Medulla oblongata (tissue), 1 donor: ENCODE measurements at regions not wholly inside any gene's neighbourhood (a gene's known extent, or its start where the extent isn't known, plus 50 kb on each side); places are given as distances from the start of the nearest gene placed in this dataset.
A peak's percentile ranks its signal among the peaks of the same experiment; 100 is the strongest.

Experiments used
- DNase-seq: peaks from one replicate; pipeline ENCODE4 v3.0.0-alpha.2; 2015; ENCODE audit errors: extremely low spot score

DNA sequence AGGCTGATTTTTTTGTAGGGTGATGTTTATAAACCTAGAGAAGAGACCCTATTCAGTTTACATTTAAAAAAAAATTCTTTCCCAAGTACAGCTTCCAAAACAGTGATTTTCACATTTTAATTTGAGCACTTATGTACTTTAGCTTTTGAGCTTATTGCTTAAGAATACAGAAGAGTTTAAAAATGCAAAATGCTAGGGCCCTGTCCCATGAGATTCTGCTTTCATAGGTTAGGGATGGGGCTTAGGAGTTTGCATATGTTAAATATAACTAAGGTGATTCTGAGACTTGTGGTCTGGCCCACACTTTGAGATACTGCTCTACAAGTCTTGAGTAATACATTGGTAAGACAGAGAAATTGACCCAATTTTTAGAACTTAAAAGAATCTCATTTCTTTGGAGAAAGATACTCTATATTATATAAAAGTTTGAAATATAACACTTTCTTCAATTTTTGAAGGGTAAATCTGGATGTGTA lies 137.3 kb upstream of the CWC22 start:
- DNase-seq = no peak

DNA sequence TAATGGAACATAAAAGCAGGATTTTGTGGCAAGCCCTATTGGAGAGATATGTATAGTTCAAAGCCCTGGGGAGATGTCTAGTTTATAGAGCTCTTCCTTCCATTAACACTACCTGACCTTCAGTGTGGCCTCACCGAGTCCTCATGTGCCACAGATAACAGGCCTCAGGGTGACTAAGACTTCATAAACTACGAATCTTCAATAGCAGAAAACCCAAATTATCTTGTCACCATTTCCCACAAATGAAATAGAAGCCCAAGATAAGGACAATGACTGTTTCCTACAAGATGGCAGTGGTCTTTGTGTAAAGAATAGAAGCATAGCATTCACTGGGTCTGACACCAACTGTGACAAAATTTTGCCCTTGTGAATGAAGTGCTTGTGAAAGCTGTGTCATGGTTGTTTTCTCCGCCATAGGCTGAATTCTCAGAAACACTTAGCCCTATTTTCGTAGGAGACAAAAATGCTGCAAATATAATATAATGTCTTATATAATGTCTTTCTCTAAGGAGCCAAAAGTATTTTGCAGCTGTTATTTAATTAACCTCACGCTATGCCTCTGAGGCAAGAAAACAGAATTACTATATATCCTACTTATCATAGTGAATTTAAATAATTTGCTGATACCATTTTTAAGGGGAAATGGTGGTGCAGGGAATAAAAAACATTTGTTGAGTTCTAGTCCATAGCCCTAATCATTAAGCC lies 136.7 kb upstream of the CWC22 start:
- no peak for DNase-seq

DNA sequence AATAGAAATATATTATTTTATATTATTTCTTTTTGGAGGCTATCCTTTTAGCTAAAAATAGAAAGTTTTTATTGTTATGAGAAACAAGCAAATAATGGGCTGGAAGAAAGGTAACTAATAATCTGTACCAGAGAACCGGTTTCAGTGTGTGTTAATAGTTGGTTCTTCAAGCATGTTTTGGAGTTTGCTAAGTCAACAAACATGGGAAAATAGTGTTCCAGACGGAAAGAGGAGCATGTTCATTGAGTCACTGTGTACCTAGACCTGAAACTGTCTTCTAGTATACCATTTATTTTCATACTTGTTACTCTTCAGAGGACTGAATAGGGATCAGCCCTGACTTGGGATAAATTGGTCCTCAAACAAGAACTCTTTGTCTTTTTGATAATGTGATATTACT lies 134.5 kb upstream of the CWC22 start:
- DNase-seq = no peak

DNA sequence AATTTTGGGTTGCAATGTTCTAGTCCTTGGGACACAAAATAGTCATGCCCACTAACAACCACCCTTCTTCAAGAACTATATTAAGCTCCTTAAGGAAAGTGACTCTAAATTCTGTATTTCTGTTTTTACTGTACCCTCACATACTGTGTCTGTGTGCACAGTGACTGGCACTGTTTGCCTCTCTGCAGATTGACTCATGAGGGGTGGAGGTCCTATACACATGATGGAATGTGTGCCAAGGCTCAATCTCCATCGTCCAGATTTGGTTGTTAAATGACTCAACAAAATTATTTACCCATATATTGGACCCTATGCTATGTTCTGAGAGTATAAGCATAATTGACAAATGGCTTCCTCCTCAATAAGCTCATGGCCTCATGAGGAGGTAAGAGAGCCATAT lies 126.6 kb upstream of the CWC22 start:
- no peak for DNase-seq

DNA sequence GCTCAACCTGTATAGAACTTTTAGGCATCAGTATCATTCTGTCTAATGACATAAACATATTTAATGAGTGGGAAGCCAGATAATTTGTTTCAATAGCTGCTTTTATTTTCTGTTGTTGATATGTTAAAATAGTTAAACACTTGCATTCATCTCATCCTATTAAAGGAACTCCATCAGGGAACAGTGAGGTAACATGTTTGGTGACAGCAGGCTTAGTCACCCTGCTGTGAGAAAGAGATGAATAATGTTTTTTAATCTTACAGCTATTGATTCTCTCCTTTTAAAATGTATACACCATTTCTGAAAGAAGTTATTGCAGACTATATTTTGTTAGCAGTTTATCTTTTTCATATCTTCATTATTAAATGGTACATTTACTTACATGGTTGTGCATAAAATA lies 123.3 kb upstream of the CWC22 start:
- no peak for DNase-seq

DNA sequence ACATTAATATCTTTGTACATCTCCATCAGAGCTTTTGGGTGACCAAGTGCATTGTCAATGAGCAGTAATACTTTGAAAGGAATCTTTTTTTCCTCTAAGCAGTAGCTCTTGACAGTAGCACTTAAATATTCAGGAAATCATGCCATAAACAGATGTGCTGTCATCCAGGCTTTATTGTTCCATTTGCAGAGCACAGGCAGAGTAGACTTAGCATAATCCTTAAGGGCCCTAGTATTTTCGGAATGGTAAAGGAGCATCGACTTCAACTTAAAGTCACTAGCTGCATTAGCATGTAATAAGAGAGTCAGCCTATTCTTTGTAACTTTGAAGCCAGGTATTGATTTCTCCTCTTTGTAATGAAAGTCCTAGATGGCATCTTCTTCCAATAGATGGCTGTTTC lies 121.8 kb upstream of the CWC22 start:
- no peak for DNase-seq

DNA sequence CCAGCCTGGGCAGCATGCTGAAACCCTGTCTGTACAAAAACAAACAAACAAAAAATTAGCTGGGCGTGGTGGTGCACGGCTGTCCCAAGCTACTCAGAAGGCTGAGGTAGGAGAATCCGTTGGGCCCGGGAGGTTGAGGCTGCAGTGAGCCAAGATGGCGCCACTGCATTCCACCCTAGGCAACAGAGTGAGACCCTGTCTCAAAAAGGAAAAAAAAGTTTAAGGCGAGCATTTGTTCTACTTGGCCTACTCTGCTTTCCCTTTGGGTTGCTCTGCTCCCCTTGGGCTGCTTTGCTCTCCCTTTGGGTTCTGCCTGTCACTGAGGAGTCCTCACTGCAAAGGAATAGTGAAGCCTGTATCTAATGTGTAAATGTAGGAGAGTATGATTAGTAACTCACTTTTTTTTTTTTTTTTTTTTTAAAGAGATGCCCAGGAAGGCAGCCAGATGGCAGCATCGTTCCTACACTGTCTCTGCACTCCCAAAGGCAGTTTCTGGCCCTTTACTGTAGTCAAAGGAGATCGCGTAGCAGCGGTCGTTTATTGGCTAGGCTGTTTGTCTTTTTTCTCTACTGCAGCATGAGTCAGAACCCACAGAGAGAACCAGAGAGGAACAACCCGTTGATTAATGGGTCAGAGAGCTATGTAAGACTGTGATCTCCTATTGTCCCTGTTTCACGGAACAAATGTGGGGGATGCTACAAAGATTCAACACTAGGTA lies 118.3 kb upstream of the CWC22 start:
- peak; percentile 80 for DNase-seq

DNA sequence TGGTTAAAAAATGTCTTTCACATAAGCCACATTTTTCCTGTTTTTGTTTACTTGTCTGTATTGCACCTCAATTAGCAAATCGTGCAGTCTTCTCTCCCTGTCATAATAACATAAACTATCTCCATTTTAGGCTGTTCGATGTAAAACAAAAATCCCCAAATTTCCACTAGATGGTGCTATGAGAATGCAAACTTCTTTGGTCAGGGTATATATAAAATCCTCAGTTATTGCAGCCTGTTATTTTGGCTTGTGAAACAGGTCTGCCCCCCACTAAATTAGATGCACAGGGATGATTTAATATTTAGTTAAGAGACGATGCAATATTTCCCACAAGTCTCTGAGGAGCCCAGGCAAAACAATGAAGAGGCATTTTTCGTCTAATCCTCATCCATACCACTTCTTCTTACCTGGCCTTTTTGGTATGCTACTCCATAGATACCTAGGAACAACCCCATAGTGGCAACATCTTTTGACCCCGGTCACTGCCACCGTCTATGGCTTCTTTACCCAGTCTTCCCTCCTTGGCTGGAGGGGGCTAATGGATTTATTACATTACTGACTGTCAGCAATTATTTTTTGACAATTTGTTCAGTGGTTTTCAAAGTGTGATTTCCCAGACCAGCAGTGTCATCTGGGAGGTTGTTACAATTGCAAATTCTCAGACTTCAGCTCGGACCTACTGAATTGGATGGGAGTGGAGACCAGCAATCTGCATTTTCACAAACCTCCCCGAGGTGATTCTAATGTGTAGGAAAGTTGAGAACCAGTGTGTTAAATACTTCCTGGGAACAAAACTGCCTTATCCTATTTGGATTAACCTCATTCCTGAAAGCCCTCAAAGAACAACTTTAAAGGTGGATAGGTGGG lies 117.4 kb upstream of the CWC22 start:
- DNase-seq = peak; percentile 81

DNA sequence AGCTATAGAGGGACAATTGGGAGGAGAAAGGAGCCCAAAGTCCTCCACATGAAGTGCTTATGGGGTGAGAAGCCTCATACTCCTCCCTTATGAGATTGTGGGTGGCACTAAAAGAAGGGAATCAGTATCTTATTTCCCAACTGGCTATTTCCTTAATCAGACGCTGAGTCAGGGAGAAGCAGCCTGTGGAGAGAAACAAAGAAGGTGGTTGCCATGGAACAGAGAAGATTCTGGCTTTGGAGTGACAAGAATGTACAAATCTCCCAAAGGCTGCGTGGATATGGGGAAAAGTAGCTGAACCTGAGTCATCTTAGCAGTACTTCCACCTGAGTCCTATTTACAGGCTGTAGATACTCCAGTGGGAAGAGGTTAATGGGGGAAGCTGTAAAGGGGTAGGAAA lies 115.8 kb upstream of the CWC22 start:
- DNase-seq = no peak

DNA sequence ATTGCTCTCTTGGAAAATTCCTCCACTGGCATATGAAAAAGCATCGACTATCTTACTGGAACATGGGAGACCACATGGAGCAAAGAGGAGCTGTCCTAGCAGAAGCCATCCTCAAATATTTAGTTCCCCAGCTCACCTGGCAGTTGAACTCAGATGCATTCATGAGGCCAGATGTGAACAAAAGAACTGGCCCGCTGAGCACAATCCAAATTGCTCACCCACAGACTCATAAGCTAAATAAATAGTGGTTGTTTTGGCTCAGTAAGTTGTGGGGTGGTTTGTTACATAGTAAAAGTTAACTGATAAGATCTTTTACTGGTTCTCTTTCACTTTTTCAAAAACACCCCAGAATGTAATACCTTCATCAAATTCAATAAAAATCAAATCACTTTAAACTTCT lies 108.6 kb upstream of the CWC22 start:
- DNase-seq = no peak

DNA sequence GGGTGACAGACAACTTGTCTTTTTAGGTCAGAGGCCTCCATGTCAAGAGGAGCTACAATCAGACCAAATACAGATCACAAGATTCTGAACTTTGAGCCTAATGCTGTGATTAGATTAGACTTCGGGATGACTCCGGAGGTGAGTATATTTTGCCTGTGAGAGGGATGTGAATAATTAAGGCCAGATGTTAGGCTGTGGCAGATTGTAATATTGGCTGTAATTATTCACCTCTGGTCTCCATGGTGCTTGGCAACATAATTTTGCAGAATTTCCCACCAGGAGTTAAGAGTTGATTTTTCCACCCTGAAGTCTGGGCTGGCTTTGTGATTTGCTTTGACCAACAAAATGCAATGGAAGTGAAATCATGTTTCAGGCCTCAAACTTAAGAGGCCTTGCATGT lies 108.2 kb upstream of the CWC22 start:
- DNase-seq = no peak

DNA sequence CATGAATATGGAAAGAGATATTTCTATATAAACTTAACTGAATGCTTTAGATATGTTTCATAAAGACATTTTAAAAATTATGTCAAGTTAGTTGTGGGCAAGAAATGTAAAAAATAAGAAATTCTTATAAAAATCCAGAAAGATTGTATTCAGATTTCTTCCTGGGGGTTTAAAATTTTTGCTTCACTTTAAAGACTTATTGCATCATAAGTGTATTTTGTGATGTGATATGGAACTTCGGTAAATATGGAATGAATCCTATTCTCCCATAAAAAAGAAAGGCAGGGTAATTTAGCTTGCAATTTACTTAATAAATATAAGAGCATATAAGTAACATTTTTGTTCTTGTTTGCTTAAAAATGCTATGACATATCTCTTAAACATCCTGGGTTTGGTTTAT lies 104.8 kb upstream of the CWC22 start:
- no peak for DNase-seq

DNA sequence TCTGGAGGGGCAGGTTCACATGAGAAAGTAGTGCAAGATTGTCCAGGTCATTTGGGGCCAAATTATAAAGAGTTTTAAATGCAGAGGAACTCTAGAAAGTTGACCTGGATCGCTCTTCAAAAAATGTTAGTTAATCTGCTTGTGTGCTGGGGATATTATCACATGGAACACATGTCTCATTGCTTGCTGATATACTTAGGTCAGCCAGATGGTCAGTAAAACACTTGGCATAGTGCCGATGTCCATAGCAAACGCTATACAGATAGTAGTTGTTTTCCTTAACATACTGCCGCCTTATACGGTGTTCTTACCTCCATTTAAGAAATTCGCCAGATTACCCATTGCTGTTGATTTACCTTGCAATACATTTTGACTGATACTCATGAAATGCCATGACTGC lies 103.4 kb upstream of the CWC22 start:
- no peak for DNase-seq

DNA sequence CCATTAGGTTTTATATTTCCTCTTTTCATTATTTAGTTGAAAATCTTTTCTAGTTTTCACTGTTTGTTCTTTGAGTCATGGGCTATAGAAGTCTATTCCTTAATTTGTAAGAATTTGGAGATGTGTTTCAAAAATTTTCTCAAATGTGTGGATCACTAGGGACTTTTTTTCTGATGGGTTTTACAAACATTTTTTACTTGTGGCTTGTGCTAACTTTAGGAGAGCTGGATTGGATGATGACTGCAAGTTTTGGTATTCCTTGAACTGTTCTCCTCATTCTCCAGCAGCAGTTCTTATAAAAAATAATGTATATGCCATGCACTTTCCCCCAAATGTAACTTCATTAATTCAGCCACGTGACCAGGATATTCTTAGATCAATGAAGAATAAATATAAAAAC lies 94.7 kb upstream of the CWC22 start:
- DNase-seq = no peak

DNA sequence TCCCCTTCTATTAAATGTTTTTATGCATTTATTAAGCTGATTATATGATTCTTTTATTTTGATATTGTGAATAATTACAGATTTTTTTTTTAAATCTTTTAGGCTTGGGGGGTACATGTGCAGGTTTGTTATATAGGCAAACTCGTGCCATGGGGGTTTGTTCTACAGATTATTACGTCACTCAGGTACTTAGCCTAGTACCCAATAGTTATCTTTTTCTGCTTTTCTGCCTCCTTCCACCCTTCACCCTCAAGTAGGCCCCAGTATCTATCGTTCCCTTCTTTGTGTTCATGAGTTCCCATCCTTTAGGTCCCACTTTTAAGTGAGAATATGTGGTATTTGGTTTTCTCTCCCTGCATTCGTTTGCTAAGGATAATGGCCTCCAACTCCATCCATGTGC lies 92.2 kb upstream of the CWC22 start:
- DNase-seq = no peak

DNA sequence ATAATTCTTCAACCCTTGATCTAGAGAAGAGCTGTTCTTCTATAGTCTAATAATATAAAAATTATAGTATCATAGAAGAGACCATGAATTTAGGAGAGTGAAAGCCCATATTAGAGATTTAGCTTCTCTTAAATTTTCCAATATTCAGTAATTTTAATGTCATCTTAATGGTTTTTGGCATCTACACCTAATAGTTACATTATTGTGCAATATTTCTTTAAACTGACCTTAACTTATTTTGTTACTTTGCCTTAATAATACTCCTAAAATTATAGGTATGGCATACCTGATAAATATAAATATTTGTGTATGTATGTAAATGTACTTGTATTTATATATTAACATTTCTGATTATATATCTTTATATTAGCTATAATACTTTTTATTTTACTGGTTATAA lies 78.0 kb upstream of the CWC22 start:
- DNase-seq = no peak

DNA sequence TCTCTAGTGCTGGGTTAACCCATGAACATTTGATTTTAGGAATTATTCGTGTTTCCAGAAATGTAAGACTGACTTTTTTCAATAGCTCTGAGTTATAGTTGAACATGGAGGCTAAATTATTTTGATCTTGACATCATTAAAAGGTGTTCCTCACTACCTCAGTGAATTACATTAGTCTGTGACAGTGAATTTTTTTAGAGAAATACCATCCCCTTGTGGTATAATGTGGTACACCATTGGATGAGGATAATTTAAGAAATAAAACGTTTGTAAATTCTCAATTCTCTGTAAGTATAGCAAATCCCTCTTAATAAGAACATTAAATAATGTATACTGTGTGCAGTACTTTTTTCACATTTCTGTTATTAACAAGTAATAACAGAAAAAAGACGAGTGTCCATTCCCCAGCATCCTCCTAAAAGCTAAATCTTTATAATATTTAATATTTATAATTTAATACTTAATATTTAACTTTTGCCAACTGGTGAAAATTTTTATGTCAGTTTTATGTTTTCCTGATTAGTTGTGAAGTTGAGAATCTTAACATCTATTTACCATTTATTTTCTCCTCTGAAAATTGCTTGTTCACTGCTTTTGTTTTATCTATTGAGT lies 70.3 kb upstream of the CWC22 start:
- no peak for DNase-seq

DNA sequence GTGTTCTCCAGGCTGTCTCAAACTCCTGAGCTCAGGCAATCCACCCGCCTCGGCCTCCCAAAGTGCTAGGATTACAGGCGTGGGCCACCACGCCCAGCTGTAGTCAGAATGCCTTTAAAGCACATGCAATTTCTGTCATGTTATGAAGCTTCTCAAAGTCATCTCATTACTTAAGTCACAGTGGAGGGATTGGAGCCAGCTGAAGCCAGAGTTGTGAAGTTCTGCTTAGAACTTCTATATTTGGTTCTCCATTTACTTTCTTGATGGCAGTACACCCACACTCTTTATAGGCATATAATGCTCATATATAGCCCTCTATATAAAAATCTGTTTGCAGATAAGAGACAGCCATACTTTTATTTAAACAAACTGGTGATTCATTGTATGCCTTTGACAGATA lies 68.8 kb upstream of the CWC22 start:
- no peak for DNase-seq

DNA sequence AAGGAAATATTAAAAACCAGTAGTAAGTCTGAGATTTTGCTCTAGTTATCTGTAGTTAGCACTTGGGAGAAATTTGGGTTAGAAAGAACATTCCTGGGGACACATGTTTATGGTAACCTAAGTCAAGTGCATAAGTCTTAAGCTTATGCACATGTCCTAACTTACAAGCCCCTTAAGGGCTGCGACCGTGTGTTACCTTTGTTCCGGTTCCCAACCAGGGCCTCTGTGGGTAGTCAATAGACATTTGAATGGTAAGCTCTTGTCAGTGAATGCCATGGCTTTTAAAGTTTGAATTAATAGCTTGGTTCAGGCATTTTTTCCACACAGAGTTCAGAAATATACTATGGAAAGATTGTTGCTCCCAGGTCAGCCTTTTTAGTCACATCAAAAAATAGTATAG lies 64.7 kb upstream of the CWC22 start:
- no peak for DNase-seq

DNA sequence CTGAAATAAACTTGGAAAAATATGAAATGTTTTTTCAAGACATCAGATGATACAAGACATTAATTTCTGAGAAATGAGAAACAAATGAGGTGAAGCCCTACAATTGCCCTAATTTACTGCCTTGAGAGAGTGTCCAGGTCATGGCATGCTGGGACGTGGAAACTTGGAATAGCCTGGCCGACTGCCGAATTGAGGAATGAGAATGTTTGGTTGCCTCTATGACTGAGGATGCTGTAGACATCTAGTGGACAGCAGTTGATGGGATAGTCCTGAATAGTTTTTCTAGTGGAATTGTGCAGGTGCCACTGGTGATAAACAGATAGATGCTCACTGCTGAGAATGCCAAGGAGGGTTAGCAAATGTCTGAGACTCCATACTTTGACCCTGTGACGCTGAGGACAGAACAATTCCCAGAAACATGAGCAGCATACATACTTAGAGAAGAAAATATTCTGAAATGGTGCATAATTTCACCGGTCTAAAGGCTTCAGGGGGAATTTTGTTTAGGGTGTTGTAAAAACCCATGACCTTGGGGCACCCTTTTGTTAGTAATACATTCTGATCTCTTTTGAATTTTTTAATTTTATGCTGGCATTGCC lies 56.5 kb upstream of the CWC22 start:
- no peak for DNase-seq

DNA sequence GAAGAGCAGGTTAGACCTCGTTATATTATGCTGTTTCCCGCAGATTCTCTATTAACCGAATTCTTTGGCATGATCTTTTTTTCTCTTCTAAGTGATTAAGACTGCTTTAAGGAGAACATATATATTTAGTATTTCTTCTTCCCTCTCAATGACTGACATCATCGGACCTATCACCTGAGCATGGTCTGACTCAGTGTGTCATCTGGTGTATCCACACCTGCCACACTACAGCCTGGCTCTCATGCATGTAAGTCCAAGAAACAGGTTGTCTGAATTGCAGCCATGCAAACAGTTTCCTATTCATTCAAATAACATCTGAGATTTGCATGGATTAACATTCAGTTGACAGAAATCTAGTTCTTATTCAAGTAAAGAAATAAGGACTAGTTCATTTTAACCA lies 55.1 kb upstream of the CWC22 start:
- no peak for DNase-seq

DNA sequence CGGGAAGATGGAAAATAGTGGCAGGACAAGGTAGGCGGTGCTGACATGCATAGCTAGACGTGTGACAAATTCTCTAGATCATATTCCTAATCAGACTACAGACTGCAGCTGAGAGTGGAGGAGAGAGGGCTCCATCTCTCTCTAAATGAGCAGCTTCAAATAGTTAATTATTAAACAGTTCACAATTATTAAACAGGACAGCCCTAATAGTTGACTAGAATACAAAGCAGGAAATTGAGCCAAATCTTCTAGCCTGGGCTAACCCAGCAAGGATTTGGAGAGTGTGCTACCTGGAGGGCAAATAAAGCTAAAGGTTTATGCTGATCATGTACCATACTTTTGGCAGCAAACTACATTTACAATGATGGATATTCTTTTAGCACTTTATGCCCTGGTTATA lies 54.4 kb upstream of the CWC22 start:
- no peak for DNase-seq
